BJ (cell line): ENCODE measurements at regions not wholly inside any gene's neighbourhood (a gene's known extent, or its start where the extent isn't known, plus 50 kb on each side); places are given as distances from the start of the nearest gene placed in this dataset.

ENCODE experiments used
- CTCF ChIA-PET: fragments of 350-600 bp; formaldehyde crosslinking; extraction: SDS; loops from one replicate; lab custom pipeline; 2021; ENCODE audit warnings: antibody characterized with exemption, inconsistent platforms; lab: Yijun Ruan, JAX
- POLR2A ChIA-PET: fragments of 300-600 bp; sonication (Branson Sonifier 250); formaldehyde crosslinking; extraction: SDS; loops from one replicate; lab custom pipeline; 2021; ENCODE audit warnings: antibody characterized with exemption; lab: Charles Lee
- DNase-seq: peaks from one replicate; pipeline ENCODE4 v3.0.0-alpha.2; 2011; ENCODE audit warnings: low read depth
- H3K27me3 ChIP-seq: 2 replicates; pipeline ENCODE4 v1.6.0; 2011; ENCODE audit warnings: low read length; ENCODE audit not compliant: control insufficient read depth, insufficient read depth
- H3K36me3 ChIP-seq: 2 replicates; pipeline ENCODE4 v1.5.1; 2011; ENCODE audit warnings: low read length; ENCODE audit not compliant: control insufficient read depth, insufficient read depth
- H3K4me3 ChIP-seq: 2 replicates; pipeline ENCODE4 v1.5.1; 2011; ENCODE audit warnings: low read depth, mild to moderate bottlenecking, control low read depth, low read length
- TF ChIP-seq, protein P1 (sequence below): IDR thresholded peaks from 2 replicates; pipeline ENCODE4 v1.5.1; 2011; ENCODE audit warnings: low read depth, mild to moderate bottlenecking, control low read depth, inconsistent platforms, low read length, moderate library complexity; ENCODE audit not compliant: insufficient read depth

- Histone ChIP-seq H3K4me3 (no peak overlapping the region), H3K36me3 (no peaks in the 10 kb centered on the region), H3K27me3 (no peaks in the 10 kb centered on the region)
- TF ChIP-seq, protein P1, sequence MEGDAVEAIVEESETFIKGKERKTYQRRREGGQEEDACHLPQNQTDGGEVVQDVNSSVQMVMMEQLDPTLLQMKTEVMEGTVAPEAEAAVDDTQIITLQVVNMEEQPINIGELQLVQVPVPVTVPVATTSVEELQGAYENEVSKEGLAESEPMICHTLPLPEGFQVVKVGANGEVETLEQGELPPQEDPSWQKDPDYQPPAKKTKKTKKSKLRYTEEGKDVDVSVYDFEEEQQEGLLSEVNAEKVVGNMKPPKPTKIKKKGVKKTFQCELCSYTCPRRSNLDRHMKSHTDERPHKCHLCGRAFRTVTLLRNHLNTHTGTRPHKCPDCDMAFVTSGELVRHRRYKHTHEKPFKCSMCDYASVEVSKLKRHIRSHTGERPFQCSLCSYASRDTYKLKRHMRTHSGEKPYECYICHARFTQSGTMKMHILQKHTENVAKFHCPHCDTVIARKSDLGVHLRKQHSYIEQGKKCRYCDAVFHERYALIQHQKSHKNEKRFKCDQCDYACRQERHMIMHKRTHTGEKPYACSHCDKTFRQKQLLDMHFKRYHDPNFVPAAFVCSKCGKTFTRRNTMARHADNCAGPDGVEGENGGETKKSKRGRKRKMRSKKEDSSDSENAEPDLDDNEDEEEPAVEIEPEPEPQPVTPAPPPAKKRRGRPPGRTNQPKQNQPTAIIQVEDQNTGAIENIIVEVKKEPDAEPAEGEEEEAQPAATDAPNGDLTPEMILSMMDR: no peak
- ChIA-PET CTCF (no interaction called here), POLR2A (no interaction called here)
- no peak for DNase-seq
These were observed 76.8 kb upstream of the WSCD2 start for GRCh38 chr12:108052260-108052659.

DNA sequence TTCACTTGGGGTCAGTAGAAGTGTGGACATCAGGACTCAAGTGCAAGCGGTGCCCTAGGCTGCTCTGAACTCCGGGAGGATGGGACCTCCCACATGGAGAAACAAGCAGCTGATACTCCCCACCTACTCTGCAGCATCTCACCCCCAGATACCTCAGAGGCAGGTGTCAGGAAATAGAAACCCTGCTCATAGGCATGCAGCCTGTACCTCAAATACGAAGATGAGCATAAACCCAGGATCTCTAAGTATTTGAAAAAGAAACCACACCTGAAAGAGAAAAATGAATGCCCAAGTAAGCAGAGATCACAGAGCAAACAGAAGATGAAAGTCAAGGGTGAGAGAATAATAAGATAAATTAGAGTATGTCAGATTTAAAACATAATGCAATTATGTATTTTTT is 75.6 kb upstream of the WSCD2 start:
- CTCF ChIA-PET: no interaction called here

GRCh38 chr12:108054496-108054895 is 74.6 kb upstream of the WSCD2 start:
- Histone ChIP-seq H3K27me3 (no peaks in the 10 kb centered on the region), H3K36me3 (no peaks in the 10 kb centered on the region), H3K4me3 (no peak overlapping the region)
- DNase-seq: no peak
- CTCF ChIA-PET: no interaction called here
- POLR2A ChIA-PET: no interaction called here
- TF ChIP-seq, protein P1: no peak

More for the DNA sequence above, 75.6 kb upstream of the WSCD2 start:
- POLR2A ChIA-PET: no interaction called here
- Histone ChIP-seq H3K36me3 (no peaks in the 10 kb centered on the region), H3K27me3 (no peaks in the 10 kb centered on the region), H3K4me3 (no peak overlapping the region)
- DNase-seq: no peak
- TF ChIP-seq, protein P1: no peak

GRCh38 chr12:108055141-108055540 is 73.9 kb upstream of the WSCD2 start:
- ChIA-PET CTCF (no interaction called here), POLR2A (no interaction called here)
- Histone ChIP-seq H3K36me3 (no peaks in the 10 kb centered on the region), H3K27me3 (no peaks in the 10 kb centered on the region), H3K4me3 (no peak overlapping the region)
- DNase-seq: no peak
- TF ChIP-seq, protein P1: no peak

DNA sequence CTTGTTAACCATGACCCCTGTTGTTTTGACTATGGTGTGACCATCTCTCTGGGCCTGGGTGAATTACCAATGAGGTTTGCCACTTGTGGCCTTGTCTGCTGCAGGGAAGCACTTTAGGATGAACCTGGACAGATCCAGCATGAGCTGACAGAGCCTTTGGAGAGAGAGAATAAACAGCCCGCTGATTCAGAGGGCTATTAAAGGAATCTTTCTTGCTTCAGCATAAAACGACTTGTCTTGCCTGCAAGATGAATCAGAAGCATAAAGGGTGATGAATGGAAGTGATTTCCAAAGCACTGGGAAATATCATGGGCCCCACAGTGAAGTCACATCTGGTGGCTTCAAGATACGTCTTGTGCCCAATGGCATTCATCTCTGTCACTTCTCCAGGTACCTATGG is 69.0 kb upstream of the WSCD2 start:
- H3K36me3 ChIP-seq: no peaks in the 10 kb centered on the region
- H3K27me3 ChIP-seq: no peaks in the 10 kb centered on the region
- no peak for DNase-seq
- TF ChIP-seq, protein P1: no peak
- ChIA-PET CTCF (no interaction called here), POLR2A (no interaction called here)
- no peak overlapping the region for H3K4me3 ChIP-seq
